GM19043 (cell line): ENCODE measurements at regions not wholly inside any gene's neighbourhood (a gene's known extent, or its start where the extent isn't known, plus 50 kb on each side); places are given as distances from the start of the nearest gene placed in this dataset.
A peak's percentile ranks its signal among the peaks of the same experiment; 100 is the strongest.

Experiments used
- ATAC-seq: cut with Tn5 transposase; IDR thresholded peaks from one replicate; pipeline ENCODE4 v1.9.1; 2021; ENCODE audit warnings: low read depth; ENCODE audit not compliant: unreplicated experiment

GRCh38 chr18:48488388-48488850 lies 50.4 kb upstream of the CTIF start:
- ATAC-seq: no peak

GRCh38 chr18:48486754-48487153 lies 52.1 kb upstream of the CTIF start:
- ATAC-seq: no peak

- ATAC-seq: no peak
Observed at GRCh38 chr18:48485828-48486405, 52.9 kb upstream of the CTIF start.

GRCh38 chr18:48481092-48481491 lies 57.7 kb upstream of the CTIF start:
- no peak for ATAC-seq

GRCh38 chr18:48479531-48479930 lies 59.3 kb upstream of the CTIF start:
- ATAC-seq: no peak

- ATAC-seq: no peak
Observed at GRCh38 chr18:48477348-48477747, 61.5 kb upstream of the CTIF start.

GRCh38 chr18:48476550-48476917 lies 62.3 kb upstream of the CTIF start:
- no peak for ATAC-seq

- ATAC-seq: peak; percentile 47
Observed at GRCh38 chr18:48475635-48476549, 62.9 kb upstream of the CTIF start.

GRCh38 chr18:48473816-48474215 lies 64.6 kb upstream of the ZBTB7C start:
- ATAC-seq: no peak

GRCh38 chr18:48472610-48473009 lies 63.4 kb upstream of the ZBTB7C start:
- ATAC-seq: no peak

- ATAC-seq: no peak
Observed at GRCh38 chr18:48470484-48471180, 61.4 kb upstream of the ZBTB7C start.

GRCh38 chr18:48468151-48468550 lies 59.0 kb upstream of the ZBTB7C start:
- ATAC-seq: no peak

GRCh38 chr18:48467231-48467630 lies 58.0 kb upstream of the ZBTB7C start:
- ATAC-seq: no peak

- no peak for ATAC-seq
Observed at GRCh38 chr18:48462510-48462909, 53.3 kb upstream of the ZBTB7C start.

- ATAC-seq: no peak
Observed at GRCh38 chr18:48460929-48461583, 51.9 kb upstream of the ZBTB7C start.

GRCh38 chr18:48459465-48459864 lies 50.3 kb upstream of the ZBTB7C start:
- no peak for ATAC-seq

GRCh38 chr18:48459016-48459415 lies 49.8 kb upstream of the ZBTB7C start:
- no peak for ATAC-seq
